H1 (cell line): ENCODE measurements at regions not wholly inside any gene's neighbourhood (a gene's known extent, or its start where the extent isn't known, plus 50 kb on each side); places are given as distances from the start of the nearest gene placed in this dataset.
A peak's percentile ranks its signal among the peaks of the same experiment; 100 is the strongest.

ENCODE experiments used
- CTCF ChIA-PET: fragments of 300-600 bp; sonication (Branson Sonifier 250); formaldehyde crosslinking; loops from one replicate; lab custom pipeline; 2021; ENCODE audit not compliant: partially characterized antibody; lab: Charles Lee
- POLR2A ChIA-PET: fragments of 300-600 bp; sonication (Branson Sonifier 250); formaldehyde crosslinking; loops from one replicate; lab custom pipeline; 2021; ENCODE audit warnings: inconsistent platforms; ENCODE audit not compliant: partially characterized antibody; lab: Charles Lee
- DNase-seq, 2 experiments: peaks; one replicate each; pipeline versions ENCODE4 v3.0.0 to v3.0.0-alpha.2; 2010 to 2022; ENCODE audit warnings: low spot score in 2 of 2, low read depth in 1 of 2, mixed read lengths in 1 of 2
- FAIRE-seq: peaks from 2 replicates; lab custom pipeline; 2011; peaks lifted over from hg19 to GRCh38; lab: Jason Lieb, UNC
- H2AFZ ChIP-seq: 2 replicates; pipeline ENCODE4 v1.8.1; 2012; ENCODE audit warnings: low read length, inconsistent platforms
- H2AK5ac ChIP-seq: 2 replicates; pipeline ENCODE4 v1.6.1; 2013; ENCODE audit warnings: low read depth, low read length
- H2BK120ac ChIP-seq: replicated peaks from 2 replicates; pipeline ENCODE3; 2013; ENCODE audit warnings: low read depth, low read length, inconsistent platforms
- H2BK12ac ChIP-seq: 2 replicates; pipeline ENCODE4 v1.6.1; 2013; ENCODE audit warnings: low read depth, low read length
- H2BK15ac ChIP-seq: 2 replicates; pipeline ENCODE4 v1.6.1; 2013; ENCODE audit warnings: low read length
- H2BK20ac ChIP-seq: 2 replicates; pipeline ENCODE4 v1.6.1; 2013; ENCODE audit warnings: low read length
- H2BK5ac ChIP-seq: 2 replicates; pipeline ENCODE4 v1.6.1; 2013; ENCODE audit warnings: low read depth, low read length
- H3K14ac ChIP-seq: 2 replicates; pipeline ENCODE4 v1.6.1; 2013; ENCODE audit warnings: inconsistent platforms; ENCODE audit not compliant: insufficient read length
- H3K18ac ChIP-seq: 2 replicates; pipeline ENCODE4 v1.6.1; 2013; ENCODE audit warnings: low read length; ENCODE audit errors: extremely low read depth
- H3K23ac ChIP-seq: 2 replicates; pipeline ENCODE4 v1.6.1; 2013; ENCODE audit warnings: inconsistent platforms; ENCODE audit not compliant: insufficient read length
- H3K23me2 ChIP-seq: 2 replicates; pipeline ENCODE4 v1.6.1; 2013; ENCODE audit warnings: low read depth, low read length
- H3K27ac ChIP-seq: 2 replicates; pipeline ENCODE4 v1.6.1; 2011; ENCODE audit warnings: low read depth, low read length, inconsistent platforms
- H3K27me3 ChIP-seq, 4 experiments: replicated peaks in 1 of 4; 1 replicate in 1 of 4; 2 replicates in 3 of 4; pipeline versions ENCODE4 v1.6.1 to v1.8.1; 2011 to 2013; ENCODE audit warnings: low read length in 3 of 4, mild to moderate bottlenecking in 3 of 4, inconsistent platforms in 2 of 4, mixed read lengths in 2 of 4, moderate library complexity in 1 of 4; ENCODE audit not compliant: control insufficient read depth in 3 of 4, insufficient read depth in 3 of 4; ENCODE audit errors: extremely low read depth in 1 of 4
- H3K36me3 ChIP-seq, 4 experiments: 2 replicates each; pipeline versions ENCODE4 v1.6.1 to v1.8.1; 2011 to 2013; ENCODE audit warnings: mild to moderate bottlenecking in 4 of 4, low read length in 3 of 4, moderate library complexity in 2 of 4, control low read depth in 1 of 4, inconsistent platforms in 1 of 4; ENCODE audit not compliant: insufficient read depth in 4 of 4, control insufficient read depth in 2 of 4
- H3K4ac ChIP-seq: replicated peaks from 2 replicates; pipeline ENCODE3; 2013; ENCODE audit warnings: low read length, low read depth, mixed read lengths, inconsistent platforms; ENCODE audit not compliant: insufficient read length
- H3K4me1 ChIP-seq, 4 experiments: replicated peaks in 1 of 4; 1 replicate in 1 of 4; 2 replicates in 3 of 4; pipeline versions ENCODE4 v1.6.1 to v1.8.1; 2011 to 2013; ENCODE audit warnings: low read length in 3 of 4, inconsistent platforms in 2 of 4, mixed read lengths in 1 of 4; ENCODE audit not compliant: insufficient read depth in 4 of 4, control insufficient read depth in 3 of 4
- H3K4me2 ChIP-seq, 2 experiments: 2 replicates each; pipeline versions ENCODE4 v1.6.1 to v1.8.1; 2011 to 2013; ENCODE audit warnings: low read depth in 2 of 2, low read length in 2 of 2, control low read depth in 1 of 2, inconsistent platforms in 1 of 2, mild to moderate bottlenecking in 1 of 2; ENCODE audit not compliant: insufficient read depth in 1 of 2
- H3K4me3 ChIP-seq, 4 experiments: fragments of 200-600, 300-600 bp in 1 of 4; sonication (generic), shearing (Covaris generic), sonication (Bioruptor Twin) in 1 of 4; 2 replicates each; pipeline versions ENCODE4 v1.5.1 to v1.8.1; 2011 to 2016; ENCODE audit warnings: low read length in 4 of 4, low read depth in 3 of 4, control low read depth in 2 of 4, inconsistent platforms in 2 of 4, mild to moderate bottlenecking in 2 of 4, mixed read lengths in 1 of 4, moderate library complexity in 1 of 4; ENCODE audit not compliant: insufficient read depth in 2 of 4; ENCODE audit errors: extremely low read depth in 1 of 4
- H3K56ac ChIP-seq: replicated peaks from 2 replicates; pipeline ENCODE3; 2013; ENCODE audit warnings: low read depth, mild to moderate bottlenecking, mixed read lengths, low read length, inconsistent platforms; ENCODE audit not compliant: insufficient read length
- H3K79me1 ChIP-seq: 2 replicates; pipeline ENCODE4 v1.6.1; 2013; ENCODE audit warnings: low read depth, low read length, control low read depth
- H3K79me2 ChIP-seq, 2 experiments: 2 replicates each; pipeline versions ENCODE4 v1.6.1 to v1.8.1; 2012 to 2013; ENCODE audit warnings: low read length in 2 of 2, mild to moderate bottlenecking in 2 of 2, inconsistent platforms in 1 of 2; ENCODE audit not compliant: insufficient read depth in 2 of 2, control insufficient read depth in 1 of 2
- H3K9ac ChIP-seq, 4 experiments: replicated peaks in 1 of 4; 1 replicate in 1 of 4; 2 replicates in 3 of 4; pipeline versions ENCODE4 v1.6.1 to v1.8.1; 2011 to 2013; ENCODE audit warnings: low read depth in 3 of 4, low read length in 3 of 4, control low read depth in 2 of 4, mild to moderate bottlenecking in 2 of 4, moderate library complexity in 2 of 4, inconsistent platforms in 1 of 4; ENCODE audit errors: extremely low read depth in 1 of 4
- H3K9me3 ChIP-seq, 2 experiments: 2 replicates each; pipeline versions ENCODE4 v1.6.1 to v1.8.1; 2012 to 2013; ENCODE audit warnings: mild to moderate bottlenecking in 2 of 2, moderate library complexity in 2 of 2, control low read depth in 1 of 2, inconsistent platforms in 1 of 2, low read depth in 1 of 2, low read length in 1 of 2, mixed read lengths in 1 of 2; ENCODE audit not compliant: insufficient read depth in 2 of 2
- H4K20me1 ChIP-seq, 2 experiments: replicated peaks in 1 of 2; 2 replicates each; pipeline versions ENCODE3 to v1.8.1; 2011 to 2013; ENCODE audit warnings: inconsistent platforms in 2 of 2, low read length in 2 of 2, mild to moderate bottlenecking in 1 of 2; ENCODE audit not compliant: insufficient read depth in 2 of 2, control insufficient read depth in 1 of 2
- H4K5ac ChIP-seq: 2 replicates; pipeline ENCODE4 v1.6.1; 2013; ENCODE audit warnings: low read length, low read depth, mixed read lengths, inconsistent platforms; ENCODE audit not compliant: insufficient read length
- H4K8ac ChIP-seq: 2 replicates; pipeline ENCODE4 v1.8.0; 2013; ENCODE audit warnings: mild to moderate bottlenecking, moderate library complexity, low read length, inconsistent platforms; ENCODE audit not compliant: insufficient read depth; ENCODE audit errors: extremely low read depth
- H4K91ac ChIP-seq: replicated peaks from 2 replicates; pipeline ENCODE3; 2013; ENCODE audit warnings: low read length, mixed read lengths, inconsistent platforms; ENCODE audit not compliant: insufficient read length
- BCL11A ChIP-seq, 2 experiments: IDR thresholded peaks; one replicate each; pipeline ENCODE4 v1.6.1; 2011; ENCODE audit warnings: low read depth in 2 of 2, low read length in 2 of 2, mild to moderate bottlenecking in 2 of 2
- CBX8 ChIP-seq: fragments of 300-800, 300-1000 bp; sonication (generic); IDR thresholded peaks from 2 replicates; pipeline ENCODE4 v1.7.1; 2016; ENCODE audit warnings: low read depth, low read length, borderline replicate concordance
- CEBPB ChIP-seq: IDR thresholded peaks from 2 replicates; pipeline ENCODE4 v1.6.1; 2012; ENCODE audit warnings: low read depth, low read length
- CTBP2 ChIP-seq: IDR thresholded peaks from 2 replicates; pipeline ENCODE4 v1.7.0; 2011; ENCODE audit warnings: borderline replicate concordance, mild to moderate bottlenecking, moderate library complexity, mixed read lengths, low read length; ENCODE audit not compliant: insufficient read depth, insufficient read length
- GABPA ChIP-seq: IDR thresholded peaks from 2 replicates; pipeline ENCODE4 v1.6.1; 2011; ENCODE audit warnings: mild to moderate bottlenecking, low read length, moderate library complexity, borderline replicate concordance; ENCODE audit not compliant: insufficient read depth
- JUN ChIP-seq: IDR thresholded peaks from 2 replicates; pipeline ENCODE4 v1.6.1; 2011; ENCODE audit warnings: low read depth, mild to moderate bottlenecking, improper control_type of control experiment, low read length
- JUND ChIP-seq: IDR thresholded peaks from 2 replicates; pipeline ENCODE4 v1.6.1; 2011; ENCODE audit warnings: mild to moderate bottlenecking, improper control_type of control experiment, low read length
- PHF8 ChIP-seq: fragments of 200-600 bp; sonication (generic); conservative IDR thresholded peaks from 2 replicates; pipeline ENCODE4 v1.7.1; 2012; ENCODE audit warnings: low read depth, mild to moderate bottlenecking, inconsistent platforms, low read length, moderate library complexity
- POLR2AphosphoS5 ChIP-seq: IDR thresholded peaks from 2 replicates; pipeline ENCODE4 v1.6.1; 2011; ENCODE audit warnings: low read depth, low read length
- RXRA ChIP-seq: IDR thresholded peaks from 2 replicates; pipeline ENCODE4 v1.6.1; 2011; ENCODE audit warnings: low read depth, mild to moderate bottlenecking, low read length, moderate library complexity; ENCODE audit not compliant: insufficient read depth
- SAP30 ChIP-seq: fragments of 300-600 bp; sonication (generic); IDR thresholded peaks from 2 replicates; pipeline ENCODE4 v1.7.1; 2012; ENCODE audit warnings: low read length, moderate library complexity, mild to moderate bottlenecking, inconsistent platforms; ENCODE audit not compliant: insufficient read depth, insufficient replicate concordance
- SIN3A ChIP-seq, 2 experiments: IDR thresholded peaks in 1 of 2; conservative IDR thresholded peaks in 1 of 2; 2 replicates each; pipeline ENCODE4 v1.6.1; 2011 to 2012; ENCODE audit warnings: low read length in 2 of 2, improper control_type of control experiment in 1 of 2, low read depth in 1 of 2, mild to moderate bottlenecking in 1 of 2
- SIRT6 ChIP-seq: IDR thresholded peaks from one replicate; pipeline ENCODE4 v1.7.1; 2012; ENCODE audit warnings: low read length, inconsistent platforms
- TAF7 ChIP-seq: optimal IDR thresholded peaks from 2 replicates; pipeline ENCODE3; 2011; ENCODE audit warnings: low read depth, mild to moderate bottlenecking, inconsistent platforms, low read length, moderate library complexity, borderline replicate concordance
- WGBS, 2 experiments: shearing (Covaris generic) in 1 of 2; methylation state at CpG; one replicate each; pipeline versions ENCODE4 v1.1.6 to v1.1.7; 2013 to 2015; ENCODE audit warnings: low lambda C conversion rate in 2 of 2, mixed read lengths in 2 of 2, inconsistent platforms in 1 of 2, low coverage in 1 of 2, missing lambda C conversion rate in 1 of 2; ENCODE audit not compliant: insufficient replicate concordance in 2 of 2, insufficient coverage in 1 of 2, insufficient read length in 1 of 2; ENCODE audit errors: extremely low coverage in 1 of 2, missing lambda C conversion rate in 1 of 2; 5-methylcytosine and 5-hydroxymethylcytosine counted together

DNA sequence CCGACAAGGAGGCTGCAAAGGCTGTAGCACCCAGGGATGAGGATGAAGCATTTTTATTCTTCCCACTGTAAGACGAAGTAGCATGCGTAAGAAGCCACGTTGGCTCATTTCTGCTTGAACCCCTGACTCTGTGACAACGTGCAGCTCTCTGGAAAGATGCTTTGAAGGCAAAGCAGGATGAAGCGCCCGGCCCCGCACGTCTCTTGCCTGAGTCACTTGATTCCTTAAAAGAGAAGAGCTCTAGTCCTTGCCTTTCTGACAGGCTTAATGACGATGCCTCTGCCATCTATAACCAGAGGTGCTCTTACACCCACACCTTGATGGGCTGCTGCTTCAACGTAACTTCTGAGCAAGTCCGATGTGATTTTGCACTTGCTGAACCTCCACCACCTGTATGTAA, 76.7 kb upstream of the MED9 start:
- no peak overlapping the region for H3K9ac ChIP-seq
- no peaks in the 10 kb centered on the region for H3K27me3 ChIP-seq
- TF ChIP-seq RXRA (no peak), CBX8 (no peak), BCL11A (IDR thresholded peaks at IDR 0.05; ENCODE audit: low read depth in 2 of 2, low read length in 2 of 2) (no peak), PHF8 (no peak), SAP30 (no peak), GABPA (no peak), JUND (no peak), CEBPB (no peak), TAF7 (no peak), POLR2AphosphoS5 (no peak), SIRT6 (no peak), SIN3A (conservative IDR thresholded peaks at IDR 0.05 in 1 of 2, IDR thresholded peaks at IDR 0.05 in 1 of 2; ENCODE audit: low read depth in 1 of 2, low read length in 2 of 2) (no peak), JUN (no peak), CTBP2 (no peak)
- no peak overlapping the region for H3K4me3 ChIP-seq
- H3K4me2 ChIP-seq = no peak overlapping the region
- H2BK12ac ChIP-seq = no peak overlapping the region
- no peak overlapping the region for H2AFZ ChIP-seq
- H4K20me1 ChIP-seq = no peaks in the 10 kb centered on the region
- H3K14ac ChIP-seq = no peak overlapping the region
- H4K5ac ChIP-seq = no peak overlapping the region
- 0 out of 2 replicates have a peak overlapping the region, but pooled peaks have one; percentile 40 for H2BK15ac ChIP-seq
- H2BK120ac ChIP-seq = no peak overlapping the region
- no peaks in the 10 kb centered on the region for H3K79me2 ChIP-seq
- CTCF ChIA-PET = interaction anchor here (0.6 to 2.1 kb wide), 14 partner anchors 10 to 214 kb away, joined by 3 to 12 read pairs (median 4); no protein-coding TSS in a partner anchor
- H2AK5ac ChIP-seq = no peak overlapping the region
- no peaks in the 10 kb centered on the region for H3K23me2 ChIP-seq
- no peak overlapping the region for H3K27ac ChIP-seq
- no peak overlapping the region for H2BK20ac ChIP-seq
- WGBS, 2 experiments = 87% methylated on average over 12 of the region's 12 CpGs; no CpG with 5 or more reads in 1 of the 2 experiments
- no peaks in the 10 kb centered on the region for H3K9me3 ChIP-seq
- no peak overlapping the region; the same call in 1 of the 2 replicates for H2BK5ac ChIP-seq
- H3K36me3 ChIP-seq = no peaks in the 10 kb centered on the region
- no peak overlapping the region for H3K4ac ChIP-seq
- POLR2A ChIA-PET = interaction anchor here (0.6 kb wide), 1 partner anchor 583 kb away, joined by 3 read pairs; no protein-coding TSS in a partner anchor
- no peak overlapping the region for H4K91ac ChIP-seq
- DNase-seq (no peak), FAIRE-seq (no peak)
- no peak overlapping the region for H3K23ac ChIP-seq
- H4K8ac ChIP-seq = no peak overlapping the region
- H3K18ac ChIP-seq = no peak overlapping the region
- no peak overlapping the region for H3K56ac ChIP-seq
- H3K79me1 ChIP-seq = no peaks in the 10 kb centered on the region
- H3K4me1 ChIP-seq = peaks cover 0 to 5% (median 2%) of the 10 kb centered on the region in 4 experiments; a peak in 2 of 7 replicates
